GM19452 (cell line): ENCODE measurements at regions not wholly inside any gene's neighbourhood (a gene's known extent, or its start where the extent isn't known, plus 50 kb on each side); places are given as distances from the start of the nearest gene placed in this dataset.
"Not testable (repeated sequence)": the region's sequence is repeated elsewhere in the genome, so short reads cannot be mapped to it uniquely, and the experiment has no call there.

Source experiments
- ATAC-seq: cut with Tn5 transposase; IDR thresholded peaks from one replicate; pipeline ENCODE4 v1.9.1; 2021; ENCODE audit not compliant: unreplicated experiment

- ATAC-seq = peak; percentile 81
Observed at GRCh38 chr7:112982441-112983063, 104.1 kb downstream of the GPR85 start.

DNA sequence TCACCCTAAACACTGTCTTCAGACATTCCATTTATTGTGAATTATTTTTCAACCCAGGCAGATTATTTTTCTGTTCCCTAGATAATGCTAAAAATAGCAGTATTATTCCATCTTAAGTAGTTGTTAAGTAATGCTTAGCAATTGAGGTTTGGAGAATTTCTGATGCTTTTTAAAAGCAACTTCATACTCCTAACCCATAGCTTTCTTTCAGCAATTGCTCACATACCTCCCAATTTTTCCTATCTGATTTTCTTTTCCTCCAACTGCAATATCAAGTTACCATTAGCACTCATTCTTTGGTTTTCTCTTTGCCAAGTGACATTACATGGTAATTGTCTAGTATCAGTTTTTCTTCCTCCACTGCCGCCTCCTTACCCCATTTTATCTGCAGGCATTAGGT is 104.7 kb downstream of the GPR85 start:
- peak; percentile 39 for ATAC-seq

GRCh38 chr7:112979055-112979454 is 107.6 kb downstream of the GPR85 start:
- not testable (repeated sequence) for ATAC-seq

- not testable (repeated sequence) for ATAC-seq
Observed at GRCh38 chr7:112977244-112977955, 109.2 kb downstream of the GPR85 start.

DNA sequence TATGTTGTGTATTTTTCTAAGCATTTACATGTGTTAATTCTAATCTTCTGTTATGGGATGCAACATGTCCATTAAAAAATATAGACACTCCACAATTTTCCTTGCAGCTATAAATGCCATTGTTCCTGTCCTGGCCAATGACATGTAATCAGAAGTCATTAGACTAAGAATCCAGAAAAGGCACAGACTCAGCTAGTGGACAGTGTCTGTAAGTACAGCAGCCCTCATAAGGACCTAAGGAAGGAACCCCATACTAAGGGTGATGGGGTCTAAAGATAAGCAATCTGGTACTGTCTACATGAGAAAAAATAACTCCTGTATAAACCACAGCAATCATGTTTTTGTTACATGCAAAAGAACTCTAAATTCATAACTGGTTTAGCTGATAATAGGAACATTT is 115.9 kb downstream of the GPR85 start:
- ATAC-seq = no peak

- no peak for ATAC-seq
Observed at GRCh38 chr7:112969946-112970345, 116.7 kb downstream of the GPR85 start.

- no peak for ATAC-seq
Observed at GRCh38 chr7:112965506-112965905, 121.1 kb downstream of the GPR85 start.

DNA sequence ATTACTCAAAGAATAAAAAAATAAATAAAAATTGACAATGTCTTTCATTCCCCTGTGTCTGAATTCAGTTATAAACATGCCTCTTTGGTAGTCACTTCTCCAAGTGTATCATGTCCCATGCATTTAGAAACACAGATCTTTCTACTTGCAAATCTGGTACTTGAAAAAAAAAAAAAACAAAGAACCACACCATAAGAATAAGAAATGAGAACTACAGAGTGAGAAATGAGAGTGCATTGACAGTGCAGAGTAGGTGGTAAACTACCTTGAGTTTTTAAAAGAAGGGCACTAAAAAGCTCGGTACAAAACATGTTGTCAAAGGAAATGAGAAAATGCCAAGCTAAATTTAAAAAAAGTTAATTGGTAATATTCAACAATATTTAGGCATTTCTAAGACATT is 123.0 kb downstream of the GPR85 start:
- no peak for ATAC-seq

GRCh38 chr7:112962815-112963214 is 123.8 kb downstream of the GPR85 start:
- ATAC-seq = no peak

GRCh38 chr7:112959276-112959675 is 127.4 kb downstream of the GPR85 start:
- ATAC-seq = no peak

DNA sequence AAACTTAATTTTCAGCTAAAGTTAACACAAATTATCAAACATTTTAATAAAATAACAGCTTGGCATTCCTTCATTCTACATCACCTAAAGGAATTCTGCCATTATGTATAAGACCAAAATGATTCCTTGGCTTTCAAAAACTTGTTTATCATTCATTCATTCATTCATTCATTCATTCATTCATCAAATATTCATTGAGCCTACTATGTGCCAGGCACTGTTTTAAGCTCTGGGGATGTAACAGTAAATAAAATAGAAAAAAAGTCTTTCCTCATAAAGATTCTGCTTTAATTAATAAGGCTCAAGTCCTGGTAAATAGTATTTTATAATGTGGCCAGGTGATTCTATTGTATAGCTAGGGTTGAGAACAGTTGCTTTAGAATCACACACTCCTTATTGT is 127.9 kb downstream of the GPR85 start:
- ATAC-seq = no peak

DNA sequence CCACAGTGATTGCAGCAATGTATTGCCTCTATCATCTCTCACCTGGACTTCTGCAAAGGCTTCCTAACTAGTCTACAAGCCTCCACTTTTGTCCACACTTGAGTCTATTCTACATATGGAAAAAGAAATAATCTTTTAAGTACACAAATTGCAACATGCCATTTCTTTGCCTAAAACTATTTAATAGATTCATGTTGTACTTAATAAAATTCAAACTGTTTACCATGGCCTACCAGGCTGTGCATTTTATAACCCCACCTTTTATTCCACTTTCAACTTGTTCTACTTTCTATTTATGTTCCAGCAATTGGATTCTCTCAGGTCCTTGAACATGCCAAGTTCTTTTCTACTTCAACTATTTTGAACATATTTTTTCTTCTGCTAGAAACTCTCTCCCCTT is 128.7 kb downstream of the GPR85 start:
- no peak for ATAC-seq

- not testable (repeated sequence) for ATAC-seq
Observed at GRCh38 chr7:112953031-112953430, 133.6 kb downstream of the GPR85 start.

DNA sequence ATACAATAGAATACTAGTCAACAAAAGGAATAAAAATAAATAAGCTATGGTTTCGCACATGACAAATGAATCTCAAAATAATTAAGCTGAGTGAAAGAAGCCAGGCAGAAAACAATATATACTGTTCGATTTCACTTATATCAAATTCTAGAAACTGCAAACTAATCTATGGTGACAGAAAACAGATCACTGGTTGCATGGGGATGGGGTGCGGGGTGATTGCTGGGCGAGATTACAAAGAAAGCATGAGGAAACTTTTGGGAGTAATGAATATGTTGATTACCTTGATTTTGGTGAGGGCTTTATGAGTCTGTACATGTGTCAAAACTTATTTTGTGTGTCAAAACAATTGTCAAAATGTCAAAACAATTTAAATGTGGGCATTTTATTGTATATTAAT is 135.6 kb downstream of the GPR85 start:
- ATAC-seq = no peak

DNA sequence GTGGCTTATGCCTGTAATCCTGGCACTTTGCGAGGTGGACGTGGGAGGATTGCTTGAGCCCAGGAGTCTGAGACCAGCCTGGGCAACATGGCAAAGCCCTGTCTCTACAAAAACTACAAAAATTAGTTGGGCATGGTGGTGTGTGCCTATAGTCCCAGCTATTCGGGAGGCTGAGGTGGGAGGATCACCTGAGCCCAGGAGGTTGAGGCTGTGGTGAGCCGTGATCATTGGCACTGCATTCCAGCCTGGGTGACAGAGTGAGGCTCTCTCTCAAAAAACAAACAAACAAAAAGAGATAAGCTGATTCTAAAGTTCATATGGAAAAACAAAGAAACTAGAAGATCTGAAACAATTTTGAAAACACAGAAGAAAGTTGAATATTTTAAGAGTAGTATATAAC is 136.9 kb downstream of the GPR85 start:
- not testable (repeated sequence) for ATAC-seq

- ATAC-seq = no peak
Observed at GRCh38 chr7:112946350-112946749, 140.3 kb downstream of the GPR85 start.

DNA sequence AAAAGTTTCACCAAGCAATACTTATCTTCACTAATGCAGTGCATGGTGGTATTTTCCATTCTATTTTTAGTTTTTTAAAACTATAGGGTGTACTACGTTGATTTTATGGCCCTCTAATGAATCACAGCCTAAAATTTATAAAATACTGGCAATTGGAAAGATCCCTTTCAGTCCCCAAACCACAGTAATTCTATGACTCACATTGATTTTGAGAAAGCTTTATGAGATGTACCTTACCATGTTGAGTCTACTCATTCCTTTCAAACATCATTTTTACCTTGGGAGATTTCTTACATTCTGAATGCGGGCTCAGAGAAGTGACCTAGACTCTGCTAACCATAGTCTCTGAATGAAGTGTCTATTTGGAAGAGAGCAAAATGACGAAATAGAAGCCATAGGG is 141.6 kb downstream of the GPR85 start:
- no peak for ATAC-seq

- ATAC-seq = no peak
Observed at GRCh38 chr7:112942981-112943380, 143.6 kb downstream of the GPR85 start.

DNA sequence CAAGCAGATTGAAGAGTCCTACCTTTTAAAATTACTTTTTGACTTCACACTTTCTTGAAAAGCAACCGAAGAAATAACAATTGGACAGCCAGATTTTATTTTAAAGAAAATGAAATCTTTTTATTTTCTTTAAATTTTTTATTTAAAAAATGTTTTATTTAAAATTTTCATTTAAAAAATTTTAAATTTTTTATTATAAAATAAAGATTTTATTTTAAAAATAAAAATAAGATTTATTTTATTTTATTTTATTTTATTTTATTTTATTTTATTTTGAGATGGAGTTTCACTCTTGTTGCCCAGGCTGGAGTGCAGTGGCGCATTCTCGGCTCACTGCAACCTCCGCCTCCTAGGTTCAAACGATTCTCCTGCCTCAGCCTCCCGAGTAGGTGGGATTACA is 144.5 kb downstream of the GPR85 start:
- ATAC-seq = not testable (repeated sequence)

GRCh38 chr7:112940314-112940732 is 146.3 kb downstream of the GPR85 start:
- ATAC-seq = peak; percentile 52

DNA sequence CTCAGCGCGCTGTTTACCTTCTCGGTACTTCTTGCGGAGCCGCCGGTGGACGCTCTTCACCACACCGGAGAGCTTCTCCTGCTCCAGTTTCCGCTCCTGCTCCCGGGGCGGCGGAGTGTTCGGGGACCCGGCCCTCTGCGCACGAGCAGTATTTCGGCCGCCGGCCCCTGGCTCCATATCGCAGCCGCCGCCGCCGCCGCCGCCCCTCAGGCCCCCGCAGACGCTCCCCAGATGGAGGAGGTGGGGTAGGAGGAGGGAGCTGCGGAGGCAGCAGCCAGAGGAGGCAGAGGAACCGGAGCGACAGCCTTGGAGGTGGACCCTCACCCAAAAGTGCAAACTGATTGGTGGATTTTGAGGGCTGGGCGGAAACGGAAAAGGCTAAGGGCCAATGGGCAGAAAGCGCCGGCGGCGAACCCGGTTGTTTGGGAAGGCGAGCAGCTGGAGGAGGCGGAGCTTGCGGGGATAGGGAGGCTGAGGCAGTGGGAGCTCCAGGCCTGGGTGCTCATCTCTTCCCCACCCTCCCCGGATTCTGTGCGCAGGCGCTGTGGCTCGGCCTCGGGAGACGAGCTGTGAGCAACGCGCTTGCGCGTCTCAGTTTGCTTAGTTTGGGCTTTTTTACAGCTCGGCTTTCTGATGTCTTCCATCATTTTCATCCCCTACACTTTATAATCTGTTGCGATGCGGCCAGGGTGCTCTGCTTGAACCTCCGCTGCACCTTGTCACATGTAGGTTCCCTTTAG is 146.9 kb downstream of the GPR85 start:
- ATAC-seq = peak; percentile 98
